ENCODE measurements at regions not wholly inside any gene's neighbourhood (a gene's known extent, or its start where the extent isn't known, plus 50 kb on each side); places are given as distances from the start of the nearest gene placed in this dataset.
"Not testable (repeated sequence)": the region's sequence is repeated elsewhere in the genome, so short reads cannot be mapped to it uniquely, and the experiment has no call there.

DNA sequence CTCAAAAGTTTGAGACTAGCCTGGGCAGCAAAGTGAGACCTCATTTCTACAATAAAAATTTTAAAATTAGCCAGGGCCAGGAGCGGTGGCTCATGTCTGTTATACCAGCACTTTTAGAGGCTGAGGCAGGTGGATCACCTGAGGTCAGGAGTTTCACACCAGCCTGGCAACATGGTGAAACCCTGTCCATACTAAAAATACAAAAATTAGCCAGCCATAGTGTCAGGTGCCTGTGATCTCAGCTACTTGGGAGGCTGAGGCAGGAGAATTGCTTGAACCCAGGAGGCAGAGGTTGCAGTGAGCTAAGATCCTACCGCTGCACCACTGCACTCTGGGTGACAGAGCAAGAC lies 85.1 kb upstream of the MAP4 start:
- DNase-seq = not testable (repeated sequence)

DNA sequence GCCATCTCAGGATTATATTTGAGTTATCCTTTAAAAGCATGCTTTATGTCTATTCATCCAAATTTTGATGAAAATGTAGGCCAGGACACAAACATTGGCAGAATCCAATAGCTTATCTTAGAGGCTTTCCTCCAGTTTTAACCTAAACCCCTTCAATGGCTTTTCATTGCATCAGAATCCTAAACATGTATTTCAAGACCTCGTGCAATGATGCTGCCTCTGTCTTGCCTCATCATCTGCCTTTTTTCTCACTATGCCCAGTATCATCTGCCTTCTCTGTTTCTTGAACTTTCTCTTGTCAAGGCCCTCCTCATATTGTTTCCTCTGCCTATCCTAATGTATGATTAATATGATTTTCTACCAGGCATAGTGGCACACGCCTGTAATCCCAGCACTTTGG lies 76.1 kb upstream of the MAP4 start:
- DNase-seq = no peak

DNA sequence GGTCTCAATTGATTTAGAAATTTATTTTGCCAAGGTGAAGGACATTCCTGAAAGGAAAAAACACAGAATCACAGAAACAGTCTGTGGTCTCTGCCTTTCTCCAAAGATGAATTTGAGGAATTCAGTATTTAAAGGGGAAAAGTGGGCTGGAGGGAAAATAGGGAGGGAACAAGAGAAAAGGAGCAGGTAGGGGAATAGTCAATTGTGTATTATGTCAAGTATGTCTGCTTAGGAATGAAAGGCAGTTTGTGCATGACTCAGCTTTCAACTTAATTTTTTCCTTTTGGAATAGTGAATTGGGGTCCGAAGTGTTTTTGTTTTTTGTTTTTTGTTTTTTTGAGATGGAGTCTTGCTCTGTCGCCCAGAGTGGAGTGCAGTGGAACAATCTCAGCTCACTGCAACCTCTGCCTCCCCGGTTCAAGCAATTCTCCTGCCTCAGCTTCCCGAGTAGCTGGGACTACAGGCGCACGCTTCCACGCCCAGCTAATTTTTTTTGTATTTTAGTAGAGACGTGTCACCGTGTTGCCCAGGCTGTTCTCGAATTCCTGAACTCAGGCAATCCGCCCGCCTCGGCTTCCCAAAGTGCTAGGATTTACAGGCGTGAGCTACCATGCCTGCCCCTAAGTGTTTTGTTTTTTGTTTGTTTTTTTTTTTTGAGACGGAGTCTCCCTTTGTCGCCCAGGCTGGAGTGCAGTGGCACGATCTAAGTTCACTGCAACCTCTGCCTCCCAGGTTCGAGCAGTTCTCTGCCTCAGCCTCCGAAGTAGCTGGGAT lies 74.1 kb upstream of the MAP4 start:
- DNase-seq = no peak

DNA sequence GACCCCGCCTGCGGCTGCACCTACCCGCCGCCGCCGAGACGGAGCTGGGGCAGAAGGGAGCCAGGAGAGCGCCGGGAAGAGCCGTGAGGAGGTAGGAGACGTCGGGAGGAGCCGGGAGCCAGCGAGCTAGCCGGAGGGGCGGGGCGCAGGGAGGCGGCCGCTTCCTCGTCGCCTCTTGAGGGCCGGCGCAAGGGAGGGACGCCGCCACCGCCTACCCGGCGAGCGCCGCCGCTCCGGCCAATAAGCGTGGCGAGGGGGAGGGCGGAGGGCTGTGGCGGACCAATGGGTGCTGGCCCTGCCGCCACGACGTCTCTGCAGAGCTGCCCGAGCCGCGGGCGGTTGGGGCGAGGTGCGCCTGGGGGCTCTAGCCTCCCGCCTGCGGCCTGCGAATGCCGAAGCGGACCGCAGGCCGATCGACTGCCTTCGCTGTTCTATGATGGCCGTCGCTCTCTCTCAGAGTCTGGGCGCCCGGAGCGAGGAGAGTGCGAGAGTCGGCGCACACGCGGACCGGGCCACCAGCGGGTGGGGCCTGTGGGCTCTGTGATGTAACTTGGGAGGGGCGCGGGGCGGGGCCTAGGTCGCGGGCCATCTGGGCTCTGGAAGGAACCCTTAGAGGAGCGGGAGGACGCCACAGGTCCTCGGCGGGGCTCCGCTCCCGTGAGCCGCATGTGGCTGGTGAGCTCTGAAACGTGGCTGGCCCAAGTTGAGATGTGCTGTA lies 72.7 kb upstream of the MAP4 start:
- DNase-seq = peak; percentile 69 to 95

DNA sequence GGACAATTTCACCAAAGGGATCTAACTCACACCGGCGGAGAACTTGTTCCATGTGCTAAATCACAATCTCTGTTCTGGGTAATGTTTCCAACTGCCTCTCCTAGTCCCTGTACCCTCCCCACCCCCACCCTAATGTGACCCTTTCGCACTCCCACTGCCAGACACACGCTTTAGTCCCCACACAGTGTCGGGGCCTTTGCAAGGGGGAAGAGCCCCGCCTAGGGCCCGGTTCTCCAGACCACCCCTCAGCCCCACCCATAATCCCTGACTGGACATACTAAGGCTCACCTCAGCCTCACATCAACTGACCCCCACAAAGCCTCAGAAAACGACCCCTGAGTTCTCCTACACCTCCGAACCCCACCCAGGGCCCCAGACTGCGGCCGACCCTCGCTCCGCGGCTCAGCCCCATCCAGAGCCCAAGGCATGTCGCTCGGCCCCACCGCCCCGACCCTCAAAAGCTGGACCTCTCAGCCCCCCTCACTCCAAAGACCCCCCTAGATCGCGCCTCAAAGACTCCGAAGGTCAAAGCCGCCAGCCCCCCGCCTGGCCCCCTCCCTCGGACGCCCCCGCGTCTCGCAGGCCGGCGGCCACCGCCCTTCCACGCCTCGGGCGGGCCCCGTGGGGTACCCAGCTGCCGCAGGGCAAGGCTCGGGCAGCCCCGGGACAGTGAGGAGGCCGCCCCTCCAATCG lies 72.0 kb upstream of the MAP4 start:
- peak in 1 of 2 experiments; percentile 32 for DNase-seq

DNA sequence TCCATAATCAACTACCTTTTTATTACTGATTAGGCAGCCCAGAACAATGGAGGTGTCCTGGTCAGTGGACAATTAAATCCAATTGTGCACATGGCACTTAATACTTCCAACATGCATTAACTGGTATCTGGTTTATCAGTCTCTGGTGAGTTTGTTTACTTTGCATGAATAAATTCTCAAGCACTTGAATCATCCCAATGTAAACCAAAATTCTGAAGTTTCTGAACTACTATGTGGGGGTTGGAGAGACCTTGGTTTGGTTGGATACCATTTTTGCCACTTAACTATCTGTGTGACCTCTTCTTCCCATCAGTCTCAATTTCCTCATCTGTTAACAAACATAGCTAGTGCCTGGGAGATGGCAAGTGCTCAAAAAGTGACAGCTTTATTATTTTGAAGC lies 70.5 kb upstream of the MAP4 start:
- no peak for DNase-seq

DNA sequence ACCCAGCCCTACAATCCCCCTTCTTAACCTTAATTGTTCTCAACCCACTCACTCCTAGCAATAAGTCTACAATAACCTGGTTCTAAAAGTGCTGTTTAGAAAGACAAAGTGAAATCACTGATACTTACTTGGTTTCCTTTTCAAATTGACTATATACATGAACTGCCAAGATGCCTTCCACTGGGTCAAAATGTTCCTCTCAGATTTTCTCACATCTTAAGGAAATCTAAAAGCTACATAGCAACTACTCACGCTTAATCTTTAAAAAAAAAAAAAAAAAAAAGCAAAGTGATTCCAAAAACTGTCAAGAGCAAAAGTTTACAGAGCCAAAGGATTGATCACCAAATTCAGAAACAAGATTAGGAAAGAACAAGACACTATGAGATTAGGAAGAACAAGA lies 68.7 kb upstream of the MAP4 start:
- no peak for DNase-seq

DNA sequence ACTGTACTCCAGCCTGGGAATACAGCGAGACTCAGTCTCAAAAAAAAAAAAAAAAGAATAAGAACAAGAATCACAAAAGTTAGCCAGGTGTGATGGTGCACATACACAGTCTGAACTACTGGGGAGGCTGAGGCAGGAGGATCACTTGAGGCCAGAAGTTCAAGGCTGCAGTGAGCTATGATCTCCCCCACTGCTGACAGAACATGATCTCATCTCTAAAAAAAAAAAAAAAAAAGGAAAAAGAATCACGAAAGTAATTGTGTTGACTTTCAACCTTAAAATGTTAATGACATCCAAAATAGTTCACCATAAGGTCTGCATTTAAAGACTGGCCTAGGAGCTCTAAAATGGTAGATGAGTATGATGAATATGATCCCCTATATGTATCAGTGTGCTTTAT lies 68.0 kb upstream of the MAP4 start:
- no peak for DNase-seq

DNA sequence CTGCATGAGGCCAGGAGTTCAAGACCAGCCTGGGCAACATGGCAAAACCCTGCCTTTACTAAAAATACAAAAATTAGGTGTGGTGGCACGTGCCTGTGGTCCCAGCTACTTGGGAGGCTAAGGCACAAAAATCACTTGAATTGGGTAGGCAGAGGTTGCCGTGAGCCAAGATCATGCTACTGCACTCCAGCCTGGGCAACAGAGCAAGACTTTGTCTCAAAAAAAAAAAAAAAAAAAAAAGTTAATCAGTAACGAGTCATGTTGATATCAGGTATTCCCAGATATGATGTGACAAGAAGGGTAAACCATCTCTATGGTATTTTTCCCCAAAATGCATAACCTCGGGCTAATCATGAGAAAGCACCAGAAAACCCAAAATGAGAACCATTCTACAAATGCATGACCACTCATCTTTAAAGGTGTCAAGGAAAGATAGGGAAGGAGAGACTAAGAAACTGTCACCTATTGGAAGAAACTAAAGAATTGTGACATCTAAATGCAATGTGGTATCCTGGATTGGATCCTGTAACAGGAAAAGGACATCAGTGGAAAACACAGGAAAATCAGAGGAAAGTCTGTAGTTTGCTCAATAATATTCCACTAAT lies 66.5 kb upstream of the MAP4 start:
- no peak for DNase-seq

DNA sequence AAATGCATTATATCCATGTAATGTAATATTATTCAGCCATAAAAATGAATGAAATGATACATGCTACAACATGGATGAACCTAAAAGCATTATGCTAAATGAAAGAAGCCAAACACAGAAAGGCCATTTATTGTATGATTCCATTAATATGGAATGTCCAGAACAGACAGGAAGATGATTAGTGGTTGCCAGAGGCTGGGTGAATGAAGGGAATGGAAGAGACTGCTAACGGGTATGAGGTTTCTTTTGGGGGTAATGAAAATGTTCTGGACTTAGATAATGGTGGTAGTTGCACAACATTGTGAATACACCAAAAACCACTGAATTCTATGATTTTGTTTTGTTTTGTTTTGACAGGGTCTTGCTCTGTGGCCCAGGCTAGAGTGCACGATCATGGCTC lies 61.6 kb upstream of the MAP4 start:
- no peak for DNase-seq

DNA sequence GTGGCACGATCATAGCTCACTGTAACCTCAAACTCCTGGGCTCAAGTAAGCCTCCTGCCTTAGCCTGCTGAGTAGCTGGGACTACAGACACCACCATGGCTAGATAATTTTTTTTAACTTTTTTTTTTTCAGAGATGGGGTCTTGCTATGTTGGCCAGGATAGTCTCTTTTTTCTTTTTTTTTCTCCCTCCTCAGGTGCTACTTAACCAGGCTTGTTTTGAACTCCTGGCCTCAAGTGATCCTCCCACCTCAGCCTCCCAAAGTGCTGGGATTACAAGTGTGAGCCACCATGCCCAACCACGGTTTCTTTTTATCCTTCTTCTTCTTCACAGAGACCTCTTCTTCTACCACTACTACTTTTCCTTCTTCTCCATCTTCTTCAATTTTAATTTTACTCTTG lies 53.8 kb upstream of the MAP4 start:
- DNase-seq = no peak

DNA sequence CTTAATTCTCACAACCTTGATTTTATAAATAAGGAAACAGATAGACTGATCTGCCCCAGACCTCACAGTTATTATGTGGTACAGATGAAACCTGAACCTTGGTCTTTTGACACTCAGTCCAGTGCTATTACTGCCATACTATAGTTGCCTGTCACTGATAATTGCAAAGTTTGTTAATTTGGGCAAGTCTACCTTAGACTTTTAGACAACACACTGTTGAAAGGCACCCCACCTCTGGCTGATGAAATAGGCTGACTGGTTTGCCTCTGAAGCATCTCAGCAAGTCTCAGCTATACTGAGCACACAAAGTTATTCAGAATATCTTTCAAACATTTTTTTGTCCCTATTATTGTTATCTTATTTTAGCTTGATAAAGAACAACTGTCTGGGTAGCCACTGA lies 53.1 kb upstream of the MAP4 start:
- DNase-seq = no peak

DNA sequence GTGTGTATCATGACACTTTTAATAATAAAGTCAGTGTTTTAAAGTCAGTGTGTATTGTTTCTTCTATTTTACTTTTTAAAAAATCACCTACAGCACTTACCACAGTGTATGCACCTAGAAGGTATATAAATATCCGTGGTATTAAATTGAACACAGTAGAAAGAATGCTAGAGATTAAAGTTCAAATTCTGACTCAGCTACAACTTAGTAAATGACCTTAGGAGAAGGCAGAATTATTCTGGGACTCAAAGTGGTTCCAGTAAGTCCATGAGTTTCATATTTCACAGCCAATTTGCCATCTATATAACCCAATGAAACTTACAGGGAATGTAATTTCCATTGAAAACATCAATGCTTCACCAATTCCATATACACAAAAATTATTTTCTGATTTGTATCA lies 52.7 kb upstream of the MAP4 start:
- no peak for DNase-seq

DNA sequence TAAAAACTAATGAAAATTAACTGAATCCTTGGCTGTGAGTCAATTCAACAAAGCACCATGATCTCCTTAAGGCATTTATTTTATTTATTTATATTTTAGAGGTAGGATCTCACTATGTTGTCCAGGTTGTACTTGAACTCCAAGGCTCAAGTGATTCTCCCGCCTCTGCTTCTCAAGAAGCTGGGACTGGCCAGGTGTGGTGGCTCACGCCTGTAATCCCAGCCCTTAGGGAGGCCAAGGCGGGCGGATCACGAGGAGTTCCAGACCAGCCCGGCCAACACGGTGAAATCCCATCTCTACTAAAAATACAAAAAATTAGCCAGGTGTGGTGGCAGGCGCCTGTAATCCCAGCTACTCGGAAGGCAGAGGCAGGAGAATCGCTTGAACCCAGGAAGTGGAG lies 52.1 kb upstream of the MAP4 start:
- not testable (repeated sequence) for DNase-seq

DNA sequence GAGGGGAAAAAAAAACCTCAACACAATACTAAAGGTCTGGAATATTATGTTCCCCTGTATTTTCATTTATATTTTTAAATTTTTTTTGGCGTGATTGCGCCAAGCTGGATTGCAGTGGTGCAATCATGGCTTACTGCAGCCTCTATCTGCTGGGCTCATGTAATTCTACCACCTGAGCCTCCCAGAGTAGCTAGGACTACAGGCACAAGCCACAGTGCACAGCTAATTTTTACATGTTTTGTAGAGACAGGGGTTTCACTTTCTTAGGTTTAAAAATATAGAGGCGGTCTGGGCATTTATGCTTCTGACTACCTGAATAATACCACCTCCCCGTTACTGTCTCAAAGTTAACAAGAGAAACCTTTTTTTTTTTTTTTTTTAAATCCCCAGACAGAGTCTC lies 51.1 kb upstream of the MAP4 start:
- no peak for DNase-seq

Measured in NCI-H446 (cell line).